AG04449 (cell line): ENCODE measurements at regions not wholly inside any gene's neighbourhood (a gene's known extent, or its start where the extent isn't known, plus 50 kb on each side); places are given as distances from the start of the nearest gene placed in this dataset.
"Not testable (repeated sequence)": the region's sequence is repeated elsewhere in the genome, so short reads cannot be mapped to it uniquely, and the experiment has no call there.

Experiments used
- CTCF ChIA-PET: fragments of 350-600 bp; formaldehyde crosslinking; extraction: SDS; loops from one replicate; lab custom pipeline; 2021; ENCODE audit warnings: antibody characterized with exemption; lab: Yijun Ruan, JAX
- POLR2A ChIA-PET: fragments of 400-600, 350-600 bp; formaldehyde crosslinking; extraction: SDS; loops from one replicate; lab custom pipeline; 2020; ENCODE audit warnings: antibody characterized with exemption, inconsistent platforms; lab: Yijun Ruan, JAX
- DNase-seq: peaks from one replicate; pipeline ENCODE4 v3.0.0-alpha.2; 2010; ENCODE audit warnings: low read depth, low spot score
- H3K4me3 ChIP-seq: 2 replicates; pipeline ENCODE4 v1.5.1; 2011; ENCODE audit warnings: low read depth, mild to moderate bottlenecking, control low read depth, low read length
- TF ChIP-seq, protein P1 (sequence below): IDR thresholded peaks from one replicate; pipeline ENCODE4 v1.5.1; 2011; ENCODE audit warnings: mild to moderate bottlenecking, moderate library complexity, low read length, control low read depth, inconsistent platforms; ENCODE audit not compliant: insufficient read depth; ENCODE audit errors: missing control alignments

DNA sequence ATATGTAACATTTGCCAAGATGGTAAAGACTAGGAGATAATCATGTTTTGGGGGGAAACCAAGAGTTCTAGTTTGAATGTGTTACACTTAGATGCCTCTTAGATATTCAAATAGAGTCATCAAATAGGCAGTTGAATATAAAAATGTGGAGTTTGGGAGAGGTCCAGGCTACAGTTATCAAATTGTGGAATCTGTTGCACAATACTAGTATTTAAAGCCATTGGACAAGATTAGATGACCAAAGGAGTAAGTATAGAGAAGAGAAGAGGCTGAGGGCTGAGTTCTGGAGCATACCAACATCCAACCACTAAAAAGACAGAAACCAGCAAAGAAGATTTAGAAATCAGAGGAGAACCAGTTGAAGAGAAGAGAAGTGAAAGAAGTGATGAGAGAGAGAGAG is 72.7 kb downstream of the NAA11 start:
- DNase-seq, result no peak
- POLR2A ChIA-PET, result no interaction called here
- CTCF ChIA-PET, result no interaction called here
- TF ChIP-seq, protein P1, sequence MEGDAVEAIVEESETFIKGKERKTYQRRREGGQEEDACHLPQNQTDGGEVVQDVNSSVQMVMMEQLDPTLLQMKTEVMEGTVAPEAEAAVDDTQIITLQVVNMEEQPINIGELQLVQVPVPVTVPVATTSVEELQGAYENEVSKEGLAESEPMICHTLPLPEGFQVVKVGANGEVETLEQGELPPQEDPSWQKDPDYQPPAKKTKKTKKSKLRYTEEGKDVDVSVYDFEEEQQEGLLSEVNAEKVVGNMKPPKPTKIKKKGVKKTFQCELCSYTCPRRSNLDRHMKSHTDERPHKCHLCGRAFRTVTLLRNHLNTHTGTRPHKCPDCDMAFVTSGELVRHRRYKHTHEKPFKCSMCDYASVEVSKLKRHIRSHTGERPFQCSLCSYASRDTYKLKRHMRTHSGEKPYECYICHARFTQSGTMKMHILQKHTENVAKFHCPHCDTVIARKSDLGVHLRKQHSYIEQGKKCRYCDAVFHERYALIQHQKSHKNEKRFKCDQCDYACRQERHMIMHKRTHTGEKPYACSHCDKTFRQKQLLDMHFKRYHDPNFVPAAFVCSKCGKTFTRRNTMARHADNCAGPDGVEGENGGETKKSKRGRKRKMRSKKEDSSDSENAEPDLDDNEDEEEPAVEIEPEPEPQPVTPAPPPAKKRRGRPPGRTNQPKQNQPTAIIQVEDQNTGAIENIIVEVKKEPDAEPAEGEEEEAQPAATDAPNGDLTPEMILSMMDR, result no peak
- H3K4me3 ChIP-seq, result no peak overlapping the region

GRCh38 chr4:79250887-79251286 is 75.0 kb downstream of the NAA11 start:
- no peak for DNase-seq
- TF ChIP-seq, protein P1, result no peak
- H3K4me3 ChIP-seq, result no peak overlapping the region
- ChIA-PET POLR2A (no interaction called here), CTCF (no interaction called here)

- no peak overlapping the region for H3K4me3 ChIP-seq
- CTCF ChIA-PET, result no interaction called here
- DNase-seq, result no peak
- TF ChIP-seq, protein P1, result no peak
- POLR2A ChIA-PET, result no interaction called here
Measured at GRCh38 chr4:79249881-79250503, 75.9 kb downstream of the NAA11 start.

DNA sequence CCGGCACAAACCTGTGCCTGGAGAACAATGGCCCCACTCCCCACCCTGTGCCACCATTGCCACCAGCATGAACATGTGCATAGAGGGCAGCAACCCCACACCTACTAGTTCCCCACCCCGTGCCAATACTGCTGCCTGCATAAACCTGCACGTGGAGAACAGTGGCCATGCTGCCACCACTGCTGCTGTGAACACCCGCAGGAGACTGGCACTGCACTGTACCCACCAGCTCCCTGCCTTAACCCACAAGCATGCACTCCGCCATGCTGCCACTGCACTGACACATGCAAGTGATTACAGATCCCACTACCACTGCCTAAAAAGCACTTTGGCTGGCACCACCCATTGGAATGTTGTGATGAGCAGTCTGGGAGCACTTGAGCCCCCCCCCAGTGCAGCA is 77.3 kb downstream of the NAA11 start:
- CTCF ChIA-PET, result no interaction called here
- DNase-seq, result no peak
- H3K4me3 ChIP-seq, result no peak overlapping the region
- POLR2A ChIA-PET, result no interaction called here
- TF ChIP-seq, protein P1, result no peak

DNA sequence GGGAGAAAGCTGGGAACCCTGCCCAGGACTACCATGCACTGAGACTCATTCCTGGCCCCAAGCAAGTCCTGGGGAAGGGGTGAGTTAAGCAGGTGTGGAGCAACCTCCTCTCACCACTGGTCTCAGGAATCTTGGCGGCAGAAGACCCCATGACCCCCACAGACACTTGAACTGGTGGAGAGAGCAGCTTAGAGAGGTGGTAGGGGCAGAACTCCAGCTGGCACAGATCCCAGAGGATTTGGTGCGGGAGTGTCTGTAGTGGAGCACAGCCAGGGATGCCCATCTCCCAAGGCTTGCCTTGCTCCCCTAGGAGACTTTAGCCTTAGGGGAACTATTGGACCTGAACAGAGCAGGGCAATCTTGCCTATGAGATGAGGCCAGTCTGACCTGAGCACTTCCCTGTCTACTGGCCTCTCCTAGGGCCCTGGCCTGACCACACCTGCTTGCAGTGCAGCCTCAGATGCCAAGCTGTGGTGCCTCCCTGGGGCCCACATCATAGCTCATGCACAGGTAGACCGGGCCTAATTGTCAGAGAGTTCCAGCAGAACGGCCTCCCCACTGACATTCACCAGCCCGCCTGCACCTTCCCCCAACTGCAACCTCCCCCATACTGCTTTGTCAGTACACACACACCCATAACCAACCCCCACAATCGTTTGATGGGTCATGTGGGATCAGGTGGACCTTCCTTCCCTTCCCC is 78.0 kb downstream of the NAA11 start:
- TF ChIP-seq, protein P1, result no peak
- ChIA-PET POLR2A (no interaction called here), CTCF (no interaction called here)
- no peak overlapping the region for H3K4me3 ChIP-seq
- no peak for DNase-seq

DNA sequence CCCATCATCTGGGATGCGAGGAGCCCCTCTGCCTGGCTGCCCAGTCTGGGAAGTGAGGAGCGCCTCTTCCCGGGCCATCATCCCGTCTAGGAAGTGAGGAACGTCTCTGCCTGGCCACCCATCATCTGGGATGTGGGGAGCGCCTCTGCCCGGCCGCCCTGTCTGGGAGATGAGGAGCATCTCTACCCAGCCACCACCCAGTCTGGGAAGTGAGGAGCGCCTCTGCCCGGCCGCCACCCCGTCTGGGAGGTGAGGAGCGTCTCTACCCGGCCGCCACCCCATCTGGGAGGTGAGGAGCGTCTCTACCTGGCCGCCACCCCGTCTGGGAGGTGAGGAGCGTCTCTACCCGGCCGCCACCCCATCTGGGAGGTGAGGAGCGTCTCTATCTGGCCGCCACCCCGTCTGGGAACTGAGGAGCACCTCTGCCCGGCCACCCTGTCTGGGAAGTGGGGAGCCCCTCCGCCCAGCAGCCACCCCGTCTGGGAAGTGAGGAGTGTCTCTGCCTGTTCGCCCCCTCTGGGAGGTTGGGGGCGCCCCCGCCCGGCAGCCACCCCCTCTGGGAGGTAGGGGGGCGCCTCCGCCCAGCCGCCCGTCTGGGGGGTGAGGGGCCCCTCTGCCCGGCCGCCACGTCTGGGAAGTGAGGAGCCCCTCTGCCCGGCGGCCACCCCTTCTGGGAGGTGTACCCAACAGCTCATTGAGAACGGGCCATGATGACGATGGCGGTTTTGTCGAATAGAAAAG is 80.5 kb downstream of the NAA11 start:
- DNase-seq, POLR2A ChIA-PET, CTCF ChIA-PET, H3K4me3 ChIP-seq: not testable (repeated sequence)
